DMS153 treated with DMSO at 0.1 percent for 48 hours (cell line): ENCODE measurements at regions not wholly inside any gene's neighbourhood (a gene's known extent, or its start where the extent isn't known, plus 50 kb on each side); places are given as distances from the start of the nearest gene placed in this dataset.
"Not testable (repeated sequence)": the region's sequence is repeated elsewhere in the genome, so short reads cannot be mapped to it uniquely, and the experiment has no call there.

ENCODE experiments used
- DNase-seq: peaks from one replicate; lab custom pipeline; 2025; ENCODE audit not compliant: unreplicated experiment; lab: John Stamatoyannopoulos, UW

DNA sequence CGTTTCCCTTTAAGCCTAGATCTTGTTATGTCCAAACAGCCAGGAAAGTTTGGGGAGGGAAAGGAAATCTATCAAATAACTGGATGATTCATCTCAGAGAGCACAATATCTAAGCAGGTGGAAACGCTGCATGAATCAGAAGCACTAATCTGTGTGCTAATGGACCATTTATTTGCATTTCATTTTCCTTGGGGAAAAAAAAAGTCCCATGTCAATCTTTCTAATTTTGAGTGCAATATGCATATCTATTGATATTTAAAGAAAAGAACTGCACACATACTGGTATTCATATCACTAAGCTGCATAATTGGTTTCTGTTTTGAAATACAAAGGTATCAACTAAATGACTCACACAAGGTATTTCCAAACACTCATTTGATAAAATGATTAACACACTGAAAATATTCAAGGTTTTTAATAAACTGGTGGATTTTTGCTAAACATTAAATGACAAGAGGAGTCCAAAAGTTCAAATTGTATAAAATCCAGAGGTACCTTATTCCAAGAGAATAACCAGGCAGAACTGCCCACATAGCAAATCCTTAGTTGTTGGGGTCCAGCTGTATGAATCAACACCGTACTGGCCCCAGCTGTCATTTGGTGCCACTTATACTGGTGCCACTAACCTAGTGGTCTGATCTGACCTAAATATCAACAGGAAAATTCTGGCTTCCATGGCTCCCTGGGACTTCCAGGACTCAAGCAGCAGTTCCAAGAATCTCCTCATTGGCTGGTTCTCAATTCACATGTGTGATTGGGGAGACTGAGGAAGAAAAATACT lies 122.2 kb upstream of the SP4 start:
- no peak for DNase-seq

DNA sequence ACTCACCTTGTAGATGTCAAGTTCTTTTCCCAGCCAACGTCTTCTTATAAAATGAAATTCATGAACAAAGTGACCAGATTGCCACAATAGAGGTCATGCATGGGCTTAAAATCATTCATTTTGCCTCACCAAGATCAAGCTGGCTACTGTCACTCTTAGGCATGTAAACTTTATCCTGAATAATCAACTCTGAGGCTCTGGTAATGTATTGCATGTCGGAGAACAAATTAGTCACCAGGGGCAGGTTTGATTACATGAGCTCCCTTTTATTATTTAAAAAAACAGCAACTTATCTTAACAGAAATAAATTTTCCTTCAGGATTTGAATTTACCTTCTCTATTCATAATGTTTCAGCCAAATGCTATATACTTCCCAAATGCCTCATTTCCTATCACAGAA lies 112.9 kb upstream of the SP4 start:
- DNase-seq, result no peak

DNA sequence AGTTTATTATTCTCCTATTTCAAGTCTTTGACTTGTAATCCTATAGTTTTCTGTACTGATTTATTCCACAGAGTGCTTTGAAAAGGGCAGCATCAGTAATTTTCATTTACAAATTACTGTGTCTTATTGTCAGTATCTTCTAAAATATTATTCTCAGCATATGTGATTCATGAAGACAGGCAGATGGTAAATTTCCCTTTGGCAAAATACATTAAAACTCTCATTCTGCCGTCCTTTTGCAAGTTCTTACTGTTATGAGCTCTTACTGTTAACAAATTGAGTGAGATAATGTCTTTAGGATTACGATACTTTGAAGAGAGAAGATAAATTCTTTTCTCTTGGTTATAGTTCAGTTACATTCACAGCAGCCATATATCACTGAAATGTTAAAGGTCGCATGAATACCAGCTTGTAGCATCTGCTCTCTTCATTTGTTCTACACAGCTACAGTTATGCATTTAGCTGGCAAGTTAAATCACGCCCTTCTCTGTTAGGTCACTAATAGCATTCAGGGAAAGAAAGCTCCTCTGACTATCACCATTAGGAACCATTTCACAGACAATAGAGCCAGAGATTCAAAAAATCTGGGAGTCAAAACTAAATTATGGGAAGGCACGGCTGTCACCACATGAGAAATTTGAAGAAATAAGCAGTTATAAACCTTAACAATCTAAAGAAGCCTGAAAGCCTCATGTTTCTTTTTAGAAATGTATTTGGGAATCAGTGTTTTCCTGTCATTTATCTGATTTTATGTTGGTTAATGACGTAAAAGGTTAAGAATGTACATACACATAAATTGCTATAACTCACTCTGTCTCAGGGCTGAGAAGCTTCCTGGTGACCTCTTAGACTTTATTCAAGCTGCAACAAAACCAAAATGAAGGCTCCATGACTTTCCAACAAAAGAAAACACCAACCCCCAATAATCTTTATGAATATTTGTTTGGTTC lies 109.6 kb upstream of the SP4 start:
- DNase-seq, result peak; percentile 84

DNA sequence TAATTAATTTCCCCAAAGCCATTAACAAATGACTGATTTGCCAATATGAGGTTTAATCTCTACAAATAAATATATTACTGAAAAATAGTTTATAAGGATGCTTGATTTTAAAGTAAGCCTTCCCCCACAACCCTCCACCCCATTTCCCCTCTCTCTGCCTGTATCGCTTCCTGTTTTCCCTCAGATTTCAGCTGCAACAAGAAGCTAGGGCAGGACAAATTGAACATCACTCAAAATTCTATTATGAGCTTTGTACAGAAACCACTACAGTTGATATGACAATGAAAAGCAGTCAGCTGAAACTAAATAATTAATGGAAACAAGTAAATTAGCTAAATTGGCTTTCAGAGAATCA lies 109.0 kb upstream of the SP4 start:
- no peak for DNase-seq

DNA sequence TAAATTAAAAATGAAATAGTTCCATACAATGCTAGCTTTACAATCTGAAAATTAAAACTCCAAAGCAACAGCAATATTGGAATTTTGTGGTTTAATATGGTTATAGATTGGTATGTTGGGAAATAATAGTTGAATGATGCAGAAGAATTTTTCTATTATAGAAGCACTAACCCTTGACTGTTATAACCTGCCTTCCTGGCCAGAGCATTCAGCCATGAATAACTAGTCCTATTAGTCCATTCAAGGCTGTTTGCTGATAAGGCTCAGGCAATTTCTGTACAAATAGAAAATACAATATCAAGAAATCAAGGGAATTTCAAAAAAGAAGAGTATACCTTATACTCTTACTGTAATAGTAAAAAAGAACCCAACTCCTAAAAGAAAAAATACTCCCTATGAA lies 101.6 kb upstream of the SP4 start:
- no peak for DNase-seq

DNA sequence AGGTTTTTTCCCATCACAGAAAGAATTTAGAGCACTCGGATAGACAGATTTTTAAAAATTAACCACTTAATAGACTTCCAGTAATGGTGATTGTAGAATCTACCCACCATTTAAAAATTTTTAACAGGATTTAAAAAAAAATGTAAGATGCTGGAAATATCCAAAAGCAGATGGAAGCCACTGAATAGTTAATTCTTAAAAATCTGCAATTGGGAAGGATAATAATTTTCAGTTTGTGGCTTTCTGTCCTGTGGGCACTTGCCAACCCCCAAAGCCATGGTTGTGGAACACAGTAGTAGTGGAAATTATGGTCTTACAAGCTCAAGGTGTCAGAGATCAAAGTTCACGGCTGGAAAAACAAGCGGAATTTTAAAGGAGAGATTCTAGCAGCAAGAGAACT lies 101.0 kb upstream of the SP4 start:
- DNase-seq, result no peak

DNA sequence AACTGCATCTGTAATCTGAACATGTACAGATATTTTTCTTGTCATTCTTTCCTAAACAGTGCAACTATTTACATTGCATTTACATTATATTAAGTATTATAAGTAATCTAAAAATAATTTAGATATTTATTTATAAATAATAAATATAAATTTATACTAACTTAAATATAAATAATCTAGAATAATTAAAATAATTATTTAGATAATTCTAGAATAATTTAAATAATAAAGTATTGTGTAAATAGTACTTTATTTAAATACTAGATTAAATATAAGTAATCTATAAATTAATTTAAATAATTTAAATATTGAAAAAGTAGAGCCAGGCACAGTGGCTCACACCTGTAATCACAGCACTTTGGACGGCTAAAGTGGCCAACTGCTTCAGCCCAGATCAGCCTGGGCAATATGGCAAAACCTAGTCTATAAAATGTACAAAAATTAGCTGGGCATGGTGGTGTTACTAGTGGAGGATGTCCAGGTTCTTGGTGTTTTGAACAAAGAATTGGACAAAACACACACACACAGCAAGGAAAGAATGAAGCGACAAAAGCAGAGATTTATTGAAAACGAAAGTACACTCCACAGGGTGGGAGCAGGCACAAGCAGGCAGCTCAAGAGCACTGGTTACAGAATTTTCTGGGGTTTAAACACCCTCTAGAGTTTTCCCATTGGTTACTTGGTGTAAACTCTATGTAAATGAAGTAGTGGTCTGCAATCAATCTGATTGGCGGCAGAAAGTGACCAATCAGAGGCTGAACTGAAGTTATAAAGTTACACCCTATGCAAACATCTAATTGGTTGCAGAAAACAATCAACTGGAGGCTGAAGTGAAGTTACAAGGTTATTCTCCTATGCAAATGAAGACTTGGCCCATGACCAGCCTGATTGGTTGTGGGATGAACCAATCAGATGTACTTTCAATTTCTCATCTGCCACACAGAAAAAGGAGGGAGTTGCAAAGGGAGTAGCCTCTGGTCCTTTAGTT lies 100.2 kb upstream of the SP4 start:
- no peak for DNase-seq

DNA sequence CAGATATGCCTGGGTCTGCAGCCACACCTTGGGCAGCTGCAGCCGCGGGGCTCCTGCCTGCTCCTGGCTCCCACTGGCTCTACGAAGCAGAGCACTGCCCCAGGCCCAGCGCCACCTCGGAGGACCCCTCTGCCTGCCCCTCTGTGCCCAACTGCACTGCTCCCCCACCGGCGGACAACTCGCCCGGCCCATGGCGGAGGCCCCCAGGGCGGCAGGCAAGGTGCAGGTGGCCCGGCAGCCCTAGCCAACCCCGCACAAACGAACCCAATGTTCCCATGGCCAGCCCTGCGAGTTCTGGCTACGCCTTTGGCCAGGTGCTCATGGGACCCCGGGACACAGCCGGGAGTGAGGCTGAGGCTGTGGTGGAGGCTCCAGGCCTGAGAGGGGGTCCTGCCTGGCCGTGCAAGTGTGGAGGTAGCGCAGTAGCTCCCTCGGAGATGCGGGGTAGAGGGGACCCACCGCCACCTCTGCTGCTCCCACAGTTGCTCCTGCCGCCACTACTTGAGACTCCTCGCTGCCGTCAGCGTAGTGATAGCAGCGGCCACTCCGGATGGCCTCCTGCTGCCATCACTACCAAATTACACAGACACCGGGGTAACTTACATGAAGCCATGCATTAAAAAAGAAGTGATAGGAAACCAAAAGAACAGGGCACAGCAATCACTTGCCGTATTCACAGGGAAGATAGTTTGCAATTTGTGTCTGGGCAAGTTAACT lies 97.3 kb upstream of the SP4 start:
- no peak for DNase-seq

DNA sequence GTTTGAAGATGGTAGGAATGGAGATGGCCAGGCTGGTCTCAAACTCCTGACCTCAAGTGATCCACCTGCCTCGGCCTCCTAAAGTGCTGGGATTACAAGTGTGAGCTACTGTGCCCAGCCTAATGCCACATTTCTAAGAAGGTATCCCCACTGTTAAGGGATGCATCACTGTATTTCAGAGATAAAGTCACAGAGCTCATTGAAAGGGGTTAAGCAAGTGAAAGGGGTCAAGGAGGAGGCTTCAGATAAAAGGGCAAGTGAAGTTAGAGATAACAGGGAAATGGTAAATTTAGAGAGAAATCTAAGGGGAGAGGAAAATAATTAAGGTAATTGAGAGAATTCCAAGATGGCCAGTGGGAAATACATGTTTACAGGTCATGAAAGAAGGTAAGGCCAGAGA lies 93.0 kb upstream of the SP4 start:
- DNase-seq, result no peak

DNA sequence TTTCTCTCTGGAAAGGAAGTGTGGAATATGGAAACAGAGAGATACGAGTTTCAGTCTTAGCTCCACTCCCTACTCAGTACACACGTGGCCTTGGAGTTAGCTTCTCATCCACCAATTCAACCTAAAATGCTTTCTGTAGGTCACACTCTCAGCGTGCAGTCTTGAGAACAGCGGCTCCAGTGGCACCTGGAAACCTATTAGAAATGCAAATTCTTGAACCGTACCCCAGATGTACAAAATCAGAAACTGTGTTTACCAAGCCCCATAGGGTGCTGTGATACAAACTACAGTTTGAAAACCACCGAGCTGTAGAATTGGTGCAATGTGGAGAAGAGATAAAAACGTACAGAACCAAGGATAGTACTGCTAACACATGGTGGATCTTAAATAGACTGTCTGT lies 91.1 kb upstream of the SP4 start:
- no peak for DNase-seq

DNA sequence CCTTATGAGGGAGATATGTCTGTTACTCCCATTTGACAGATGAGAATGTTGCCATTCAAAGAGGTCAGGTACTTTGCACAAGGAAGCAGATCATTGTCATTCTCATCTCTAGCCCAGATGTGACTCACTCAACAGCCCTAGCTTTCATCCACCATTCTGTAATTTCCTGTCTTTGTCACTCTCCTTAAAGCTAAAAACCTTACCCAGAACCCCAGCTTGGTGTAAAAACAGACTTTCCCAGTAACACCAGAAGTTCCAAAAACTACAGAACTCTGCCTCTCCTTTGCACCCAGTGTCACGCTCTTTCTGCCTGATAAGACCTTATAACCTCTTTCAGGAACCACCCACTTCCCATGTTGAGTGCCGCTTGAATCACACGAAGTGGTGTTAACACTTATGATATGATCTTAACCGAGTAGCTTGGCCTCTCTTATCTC lies 89.1 kb upstream of the SP4 start:
- no peak for DNase-seq

DNA sequence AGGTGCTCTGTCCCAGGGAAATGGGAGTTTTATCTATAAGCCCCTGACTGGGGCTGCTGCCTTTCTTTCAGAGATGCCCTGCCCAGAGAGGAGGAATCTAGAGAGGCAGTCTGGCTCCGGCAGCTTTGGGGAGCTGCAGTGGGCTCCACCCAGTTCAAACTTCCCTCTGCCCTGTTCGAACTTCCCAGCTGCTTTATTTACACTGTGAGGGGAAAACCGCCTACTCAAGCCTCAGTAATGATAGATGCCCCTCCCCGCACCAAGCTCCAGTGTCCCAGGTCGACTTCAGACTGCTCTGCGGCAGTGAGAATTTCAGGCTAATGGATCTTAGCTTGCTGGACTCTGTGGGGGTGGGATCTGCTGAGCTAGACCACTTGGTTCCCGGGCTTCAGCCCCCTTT lies 83.0 kb upstream of the SP4 start:
- DNase-seq, result not testable (repeated sequence)

DNA sequence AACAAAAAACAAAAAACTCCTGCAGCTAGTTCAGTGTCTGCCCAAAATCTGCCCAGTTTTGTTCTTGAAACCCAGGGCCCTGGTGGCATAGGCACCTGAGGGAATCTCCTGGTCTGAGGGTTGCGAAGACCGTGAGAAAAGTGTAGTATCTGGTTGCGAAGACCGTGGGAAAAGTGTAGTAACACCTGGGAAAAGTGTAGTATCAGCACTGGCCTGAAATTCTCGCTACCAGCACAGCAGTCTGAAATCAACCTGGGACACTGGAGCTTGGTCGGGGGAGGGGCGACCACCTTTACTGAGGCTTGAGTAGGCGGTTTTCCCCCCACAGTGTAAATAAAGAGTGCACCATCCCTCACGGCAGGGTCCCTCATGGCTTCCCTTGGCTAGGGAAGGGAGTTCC lies 82.5 kb upstream of the SP4 start:
- no peak for DNase-seq

DNA sequence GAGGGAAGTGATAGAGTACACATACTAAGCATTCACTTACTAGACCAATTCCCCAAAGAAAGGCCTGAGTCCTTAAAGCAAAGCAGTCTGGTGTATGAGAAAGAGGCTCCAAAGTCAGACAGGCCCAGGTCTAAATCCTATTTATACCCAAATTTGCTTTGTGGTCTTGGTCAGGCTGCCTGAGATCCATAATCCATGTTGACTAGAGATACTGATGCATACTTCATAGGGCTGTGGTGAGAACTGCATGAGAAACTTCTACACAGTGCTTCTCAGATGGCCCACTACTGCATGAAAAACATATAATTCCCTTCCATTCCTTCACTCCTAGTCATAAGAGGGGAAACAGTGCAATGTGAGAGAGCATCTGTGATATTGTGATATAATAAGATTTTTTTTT lies 81.6 kb upstream of the SP4 start:
- DNase-seq, result no peak

DNA sequence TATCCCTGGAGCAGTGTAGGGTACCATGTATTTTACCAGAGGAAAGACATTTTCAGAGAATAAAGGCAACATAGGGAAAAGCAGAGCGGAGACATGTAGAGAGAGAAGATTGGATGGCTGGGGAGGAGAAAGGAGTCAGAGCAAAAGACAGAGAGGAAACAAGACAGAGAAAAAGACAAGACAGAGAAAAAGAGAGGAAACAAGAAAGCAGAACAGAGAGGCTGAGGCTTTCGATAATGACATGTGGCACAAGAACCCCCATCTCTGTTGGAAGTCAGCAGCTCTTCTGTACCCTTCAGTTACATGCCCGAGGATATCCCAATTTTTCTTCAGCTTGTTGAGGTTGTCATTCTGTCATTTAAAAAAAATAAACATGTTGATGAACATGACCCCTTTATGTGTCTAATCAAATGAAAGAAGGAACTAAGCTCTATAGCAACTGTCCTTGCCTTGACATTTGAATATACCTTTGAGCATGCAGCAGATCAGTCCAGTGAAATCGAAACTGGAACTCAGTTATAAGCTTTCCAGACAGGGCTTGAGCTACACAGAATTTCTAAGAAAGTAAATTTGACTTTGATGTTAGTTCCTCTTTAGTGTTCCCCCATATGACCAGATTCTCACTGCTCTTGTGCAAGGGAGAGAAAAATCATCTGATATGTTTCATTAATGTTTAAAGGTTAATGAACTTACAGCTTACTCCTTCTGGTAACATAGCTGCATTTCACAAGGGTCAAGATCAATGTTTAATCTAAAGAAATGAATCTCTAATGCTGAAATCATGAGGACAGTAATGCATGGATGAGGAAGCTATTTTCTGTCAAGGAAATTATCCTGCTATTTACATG lies 75.1 kb upstream of the SP4 start:
- no peak for DNase-seq

DNA sequence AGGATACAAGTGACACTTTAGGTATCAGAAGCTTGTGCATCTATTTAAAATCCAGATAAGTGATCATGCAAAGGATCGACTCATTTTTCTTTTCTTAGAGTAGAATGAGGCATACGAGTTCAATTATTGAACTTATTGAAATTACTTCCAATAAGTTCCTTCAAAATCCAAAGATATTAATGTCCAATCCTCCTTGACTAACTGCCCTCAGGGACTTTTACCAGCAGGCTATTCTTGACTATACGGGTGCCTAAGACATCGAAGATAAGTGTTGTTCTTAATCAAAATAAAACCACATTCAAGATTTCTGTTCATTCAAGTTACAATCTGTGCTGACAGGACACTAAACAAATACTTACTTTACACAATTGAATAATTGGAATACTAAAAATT lies 74.5 kb upstream of the SP4 start:
- DNase-seq, result no peak

DNA sequence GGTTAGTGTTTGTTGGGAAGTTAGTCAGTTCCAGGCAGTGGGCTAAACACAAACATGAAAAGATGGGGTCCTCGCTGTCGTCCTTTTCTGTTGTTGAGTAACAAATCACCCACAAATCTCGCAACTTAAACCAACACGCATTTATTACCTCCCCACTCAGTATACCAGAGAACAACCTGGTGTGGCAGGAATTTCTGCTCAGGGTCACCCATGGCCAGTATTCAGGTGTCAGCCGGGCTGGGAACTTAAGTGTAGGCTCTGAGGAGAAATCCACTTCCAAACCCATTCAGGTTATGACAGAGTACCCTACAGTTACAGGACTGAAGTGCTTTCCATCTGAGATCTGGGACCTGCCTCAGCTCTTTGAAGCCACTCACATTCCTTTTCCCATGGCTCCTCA lies 73.6 kb upstream of the SP4 start:
- no peak for DNase-seq

DNA sequence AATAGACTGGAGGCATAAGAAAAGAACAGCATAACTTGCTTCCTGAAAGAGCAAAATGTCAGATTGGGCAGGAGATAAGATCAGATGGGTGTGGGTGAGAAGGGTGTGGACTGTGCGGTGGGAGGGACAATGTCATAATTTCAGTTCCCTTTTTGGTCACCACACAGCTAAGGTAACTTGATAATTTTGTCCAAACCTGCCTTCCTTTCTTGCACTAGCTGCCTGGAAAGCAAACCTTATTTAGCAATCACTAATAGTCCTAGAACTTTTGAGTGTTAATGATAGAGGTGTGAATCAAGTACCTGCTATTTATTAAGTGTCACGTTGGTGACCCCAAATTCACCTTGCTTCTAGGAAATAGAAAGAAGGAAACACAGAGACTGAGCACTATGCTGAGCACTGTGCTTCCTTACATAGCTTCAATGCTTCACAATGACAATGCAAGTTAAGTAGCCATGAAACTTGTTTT lies 72.4 kb upstream of the SP4 start:
- no peak for DNase-seq

DNA sequence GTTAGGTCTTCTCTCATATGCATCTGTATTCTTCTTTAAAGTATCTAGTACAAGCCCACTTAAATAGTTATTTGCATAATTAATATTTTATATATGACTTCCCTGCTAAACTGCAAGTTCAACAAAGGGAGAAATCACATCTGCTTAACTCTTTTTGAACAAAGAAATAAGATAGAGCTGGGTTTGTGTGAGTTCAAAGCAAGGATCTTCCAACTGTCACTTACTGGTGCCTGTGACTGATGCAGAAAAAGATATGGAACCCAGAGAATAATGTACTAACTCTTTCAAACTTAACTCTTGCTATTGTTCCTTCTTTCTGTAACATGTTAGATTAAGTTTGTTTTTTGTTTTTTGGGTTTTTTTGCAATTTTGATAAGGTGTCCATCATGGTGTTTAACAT lies 71.3 kb upstream of the SP4 start:
- no peak for DNase-seq
